PC-3 (cell line): ENCODE measurements at regions not wholly inside any gene's neighbourhood (a gene's known extent, or its start where the extent isn't known, plus 50 kb on each side); places are given as distances from the start of the nearest gene placed in this dataset.

Experiments used
- CTCF ChIP-seq: fragments of 300-600 bp; sonication (generic); conservative IDR thresholded peaks from 2 replicates; pipeline ENCODE4 v1.5.1; 2017; ENCODE audit warnings: antibody characterized with exemption, low read depth, mild to moderate bottlenecking, low read length
- EZH2 ChIP-seq: fragments of 300-600 bp; sonication (generic); IDR thresholded peaks from one replicate; pipeline ENCODE4 v1.6.1; 2017; ENCODE audit warnings: antibody characterized with exemption, mild to moderate bottlenecking, low read length; ENCODE audit not compliant: unreplicated experiment

- TF ChIP-seq CTCF (no peak), EZH2 (no peak)
These were observed 134.4 kb downstream of the CTTN start for GRCh38 chr11:70532731-70533130.
